ENCODE measurements at regions not wholly inside any gene's neighbourhood (a gene's known extent, or its start where the extent isn't known, plus 50 kb on each side); places are given as distances from the start of the nearest gene placed in this dataset.

GRCh38 chr3:22118542-22118941 is 367.5 kb upstream of the ZNF385D start:
- Mint-ChIP-seq H3K27me3 (no peaks in the 10 kb centered on the region), H3K4me1 (ENCODE audit: low read depth) (no peaks in the 10 kb centered on the region), H3K27ac (no peak overlapping the region), H3K36me3 (ENCODE audit: low read depth) (no peaks in the 10 kb centered on the region), H3K9me3 (no peaks in the 10 kb centered on the region), H3K4me3 (no peak overlapping the region)
- intact Hi-C loops (cut with micrococcal nuclease), result loop anchor here (5.0 kb wide), 2 partner anchors 1606 to 1891 kb away; no protein-coding TSS in a partner anchor

- intact Hi-C loops (cut with micrococcal nuclease), result no loop called here
- Mint-ChIP-seq H3K4me3 (no peak overlapping the region), H3K9me3 (no peaks in the 10 kb centered on the region), H3K27me3 (no peaks in the 10 kb centered on the region), H3K36me3 (ENCODE audit: low read depth) (no peaks in the 10 kb centered on the region), H3K27ac (no peak overlapping the region), H3K4me1 (ENCODE audit: low read depth) (no peaks in the 10 kb centered on the region)
These were observed 370.2 kb upstream of the ZNF385D start for GRCh38 chr3:22121068-22121701.

GRCh38 chr3:22122567-22122966 is 371.6 kb upstream of the ZNF385D start:
- no peak overlapping the region for H3K27ac Mint-ChIP-seq
- no peaks in the 10 kb centered on the region for H3K4me1 Mint-ChIP-seq (ENCODE audit: low read depth)
- H3K36me3 Mint-ChIP-seq (ENCODE audit: low read depth), result no peaks in the 10 kb centered on the region
- H3K27me3 Mint-ChIP-seq, result no peaks in the 10 kb centered on the region
- intact Hi-C loops (cut with micrococcal nuclease), result no loop called here
- H3K4me3 Mint-ChIP-seq, result no peak overlapping the region
- H3K9me3 Mint-ChIP-seq, result no peaks in the 10 kb centered on the region

- Mint-ChIP-seq H3K27me3 (no peaks in the 10 kb centered on the region), H3K27ac (no peak overlapping the region), H3K36me3 (ENCODE audit: low read depth) (no peaks in the 10 kb centered on the region), H3K4me1 (ENCODE audit: low read depth) (no peaks in the 10 kb centered on the region), H3K4me3 (no peak overlapping the region), H3K9me3 (peaks cover 8% of the 10 kb centered on the region)
- intact Hi-C loops (cut with micrococcal nuclease), result no loop called here
These were observed 378.1 kb upstream of the ZNF385D start for GRCh38 chr3:22129101-22129500.

GRCh38 chr3:22141769-22142168 is 390.8 kb upstream of the ZNF385D start:
- Mint-ChIP-seq H3K9me3 (peaks cover 4% of the 10 kb centered on the region), H3K36me3 (ENCODE audit: low read depth) (no peaks in the 10 kb centered on the region), H3K4me3 (no peak overlapping the region), H3K27ac (no peak overlapping the region), H3K4me1 (ENCODE audit: low read depth) (no peaks in the 10 kb centered on the region), H3K27me3 (no peaks in the 10 kb centered on the region)
- intact Hi-C loops (cut with micrococcal nuclease), result no loop called here

- no peak overlapping the region for H3K27ac Mint-ChIP-seq
- H3K9me3 Mint-ChIP-seq, result no peaks in the 10 kb centered on the region
- H3K27me3 Mint-ChIP-seq, result no peaks in the 10 kb centered on the region
- no peaks in the 10 kb centered on the region for H3K36me3 Mint-ChIP-seq (ENCODE audit: low read depth)
- no peaks in the 10 kb centered on the region for H3K4me1 Mint-ChIP-seq (ENCODE audit: low read depth)
- intact Hi-C loops (cut with micrococcal nuclease), result no loop called here
- no peak overlapping the region for H3K4me3 Mint-ChIP-seq
These were observed 396.2 kb upstream of the ZNF385D start for GRCh38 chr3:22147161-22147560.

GRCh38 chr3:22156868-22157267 is 405.9 kb upstream of the ZNF385D start:
- Mint-ChIP-seq H3K27ac (no peak overlapping the region), H3K4me3 (no peak overlapping the region), H3K9me3 (no peaks in the 10 kb centered on the region), H3K36me3 (ENCODE audit: low read depth) (no peaks in the 10 kb centered on the region), H3K27me3 (no peaks in the 10 kb centered on the region), H3K4me1 (ENCODE audit: low read depth) (no peaks in the 10 kb centered on the region)
- intact Hi-C loops (cut with micrococcal nuclease), result no loop called here

GRCh38 chr3:22157848-22158247 is 406.8 kb upstream of the ZNF385D start:
- no peaks in the 10 kb centered on the region for H3K27me3 Mint-ChIP-seq
- intact Hi-C loops (cut with micrococcal nuclease), result no loop called here
- H3K4me3 Mint-ChIP-seq, result no peak overlapping the region
- no peaks in the 10 kb centered on the region for H3K9me3 Mint-ChIP-seq
- no peaks in the 10 kb centered on the region for H3K4me1 Mint-ChIP-seq (ENCODE audit: low read depth)
- no peaks in the 10 kb centered on the region for H3K36me3 Mint-ChIP-seq (ENCODE audit: low read depth)
- no peak overlapping the region for H3K27ac Mint-ChIP-seq

GRCh38 chr3:22159004-22159695 is 408.1 kb upstream of the ZNF385D start:
- Mint-ChIP-seq H3K4me1 (ENCODE audit: low read depth) (no peaks in the 10 kb centered on the region), H3K27me3 (no peaks in the 10 kb centered on the region), H3K36me3 (ENCODE audit: low read depth) (no peaks in the 10 kb centered on the region), H3K27ac (no peak overlapping the region), H3K9me3 (no peaks in the 10 kb centered on the region), H3K4me3 (no peak overlapping the region)
- intact Hi-C loops (cut with micrococcal nuclease), result no loop called here

GRCh38 chr3:22161315-22161714 is 410.3 kb upstream of the ZNF385D start:
- Mint-ChIP-seq H3K4me3 (no peak overlapping the region), H3K27ac (no peak overlapping the region), H3K4me1 (ENCODE audit: low read depth) (no peaks in the 10 kb centered on the region), H3K27me3 (no peaks in the 10 kb centered on the region), H3K36me3 (ENCODE audit: low read depth) (no peaks in the 10 kb centered on the region), H3K9me3 (peaks cover 10% of the 10 kb centered on the region)
- intact Hi-C loops (cut with micrococcal nuclease), result no loop called here

- H3K4me1 Mint-ChIP-seq (ENCODE audit: low read depth), result no peaks in the 10 kb centered on the region
- H3K4me3 Mint-ChIP-seq, result no peak overlapping the region
- intact Hi-C loops (cut with micrococcal nuclease), result no loop called here
- H3K9me3 Mint-ChIP-seq, result peaks cover 19% of the 10 kb centered on the region
- no peaks in the 10 kb centered on the region for H3K36me3 Mint-ChIP-seq (ENCODE audit: low read depth)
- no peak overlapping the region for H3K27ac Mint-ChIP-seq
- H3K27me3 Mint-ChIP-seq, result no peaks in the 10 kb centered on the region
These were observed 419.4 kb upstream of the ZNF385D start for GRCh38 chr3:22170370-22170769.

GRCh38 chr3:22172964-22173363 is 422.0 kb upstream of the ZNF385D start:
- Mint-ChIP-seq H3K9me3 (no peaks in the 10 kb centered on the region), H3K27ac (no peak overlapping the region), H3K4me1 (ENCODE audit: low read depth) (no peaks in the 10 kb centered on the region), H3K36me3 (ENCODE audit: low read depth) (no peaks in the 10 kb centered on the region), H3K4me3 (no peak overlapping the region), H3K27me3 (no peaks in the 10 kb centered on the region)
- intact Hi-C loops (cut with micrococcal nuclease), result no loop called here

- Mint-ChIP-seq H3K4me3 (no peak overlapping the region), H3K36me3 (ENCODE audit: low read depth) (no peaks in the 10 kb centered on the region), H3K27me3 (no peaks in the 10 kb centered on the region), H3K9me3 (no peaks in the 10 kb centered on the region), H3K4me1 (ENCODE audit: low read depth) (no peaks in the 10 kb centered on the region), H3K27ac (no peak overlapping the region)
- intact Hi-C loops (cut with micrococcal nuclease), result no loop called here
These were observed 424.9 kb upstream of the ZNF385D start for GRCh38 chr3:22175947-22176346.

- H3K27ac Mint-ChIP-seq, result no peak overlapping the region
- no peaks in the 10 kb centered on the region for H3K4me1 Mint-ChIP-seq (ENCODE audit: low read depth)
- H3K4me3 Mint-ChIP-seq, result no peak overlapping the region
- no peaks in the 10 kb centered on the region for H3K9me3 Mint-ChIP-seq
- H3K27me3 Mint-ChIP-seq, result no peaks in the 10 kb centered on the region
- no peaks in the 10 kb centered on the region for H3K36me3 Mint-ChIP-seq (ENCODE audit: low read depth)
- intact Hi-C loops (cut with micrococcal nuclease), result no loop called here
These were observed 425.9 kb upstream of the ZNF385D start for GRCh38 chr3:22176911-22177310.

- H3K9me3 Mint-ChIP-seq, result no peaks in the 10 kb centered on the region
- H3K27ac Mint-ChIP-seq, result no peak overlapping the region
- no peak overlapping the region for H3K4me3 Mint-ChIP-seq
- H3K4me1 Mint-ChIP-seq (ENCODE audit: low read depth), result no peaks in the 10 kb centered on the region
- H3K36me3 Mint-ChIP-seq (ENCODE audit: low read depth), result no peaks in the 10 kb centered on the region
- intact Hi-C loops (cut with micrococcal nuclease), result no loop called here
- no peaks in the 10 kb centered on the region for H3K27me3 Mint-ChIP-seq
These were observed 438.6 kb upstream of the ZNF385D start for GRCh38 chr3:22189616-22190015.
